ENCODE measurements at regions not wholly inside any gene's neighbourhood (a gene's known extent, or its start where the extent isn't known, plus 50 kb on each side); places are given as distances from the start of the nearest gene placed in this dataset.
A peak's percentile ranks its signal among the peaks of the same experiment; 100 is the strongest.

- 0 out of 2 replicates have a peak, but pooled peaks have one; percentile 25 for TF ChIP-seq YY1 (tag by site-specific recombination; IDR thresholded peaks at IDR 0.05)
- TF ChIP-seq ZNF148 (tag by site-specific recombination; IDR thresholded peaks at IDR 0.05; ENCODE audit: borderline replicate concordance): no peak
- no peak for TF ChIP-seq SALL2 (tag by site-specific recombination; IDR thresholded peaks at IDR 0.05; ENCODE audit: borderline replicate concordance)
- no peak for TF ChIP-seq PRDM1 (tag by site-specific recombination; IDR thresholded peaks at IDR 0.05)
- TF ChIP-seq, protein P1, sequence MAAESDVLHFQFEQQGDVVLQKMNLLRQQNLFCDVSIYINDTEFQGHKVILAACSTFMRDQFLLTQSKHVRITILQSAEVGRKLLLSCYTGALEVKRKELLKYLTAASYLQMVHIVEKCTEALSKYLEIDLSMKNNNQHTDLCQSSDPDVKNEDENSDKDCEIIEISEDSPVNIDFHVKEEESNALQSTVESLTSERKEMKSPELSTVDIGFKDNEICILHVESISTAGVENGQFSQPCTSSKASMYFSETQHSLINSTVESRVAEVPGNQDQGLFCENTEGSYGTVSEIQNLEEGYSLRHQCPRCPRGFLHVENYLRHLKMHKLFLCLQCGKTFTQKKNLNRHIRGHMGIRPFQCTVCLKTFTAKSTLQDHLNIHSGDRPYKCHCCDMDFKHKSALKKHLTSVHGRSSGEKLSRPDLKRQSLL (tag by site-specific recombination; IDR thresholded peaks at IDR 0.05): no peak
- no peak for TF ChIP-seq SP2 (tag by site-specific recombination; IDR thresholded peaks at IDR 0.05)
- TF ChIP-seq ZNF558 (tag by site-specific recombination; IDR thresholded peaks at IDR 0.05): no peak
- TF ChIP-seq ZBTB7A (tag by site-specific recombination; IDR thresholded peaks at IDR 0.05; ENCODE audit: low read depth): no peak
- TF ChIP-seq, protein P2, sequence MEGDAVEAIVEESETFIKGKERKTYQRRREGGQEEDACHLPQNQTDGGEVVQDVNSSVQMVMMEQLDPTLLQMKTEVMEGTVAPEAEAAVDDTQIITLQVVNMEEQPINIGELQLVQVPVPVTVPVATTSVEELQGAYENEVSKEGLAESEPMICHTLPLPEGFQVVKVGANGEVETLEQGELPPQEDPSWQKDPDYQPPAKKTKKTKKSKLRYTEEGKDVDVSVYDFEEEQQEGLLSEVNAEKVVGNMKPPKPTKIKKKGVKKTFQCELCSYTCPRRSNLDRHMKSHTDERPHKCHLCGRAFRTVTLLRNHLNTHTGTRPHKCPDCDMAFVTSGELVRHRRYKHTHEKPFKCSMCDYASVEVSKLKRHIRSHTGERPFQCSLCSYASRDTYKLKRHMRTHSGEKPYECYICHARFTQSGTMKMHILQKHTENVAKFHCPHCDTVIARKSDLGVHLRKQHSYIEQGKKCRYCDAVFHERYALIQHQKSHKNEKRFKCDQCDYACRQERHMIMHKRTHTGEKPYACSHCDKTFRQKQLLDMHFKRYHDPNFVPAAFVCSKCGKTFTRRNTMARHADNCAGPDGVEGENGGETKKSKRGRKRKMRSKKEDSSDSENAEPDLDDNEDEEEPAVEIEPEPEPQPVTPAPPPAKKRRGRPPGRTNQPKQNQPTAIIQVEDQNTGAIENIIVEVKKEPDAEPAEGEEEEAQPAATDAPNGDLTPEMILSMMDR (tag by site-specific recombination; IDR thresholded peaks at IDR 0.05): no peak
- TF ChIP-seq ELK4 (IDR thresholded peaks at IDR 0.05; ENCODE audit: borderline replicate concordance, low read depth, low read length): no peak
These were observed 453.5 kb upstream of the JARID2 start for GRCh38 chr6:14792118-14792955.
